Neural cell (in vitro differentiated cells): ENCODE measurements at regions not wholly inside any gene's neighbourhood (a gene's known extent, or its start where the extent isn't known, plus 50 kb on each side); places are given as distances from the start of the nearest gene placed in this dataset.

Experiments
- H2AFZ ChIP-seq: fragments of 200-600, 300-800 bp; sonication (generic), shearing (Covaris generic); 2 replicates; pipeline ENCODE4 v1.6.0; 2014; ENCODE audit warnings: low read depth, mild to moderate bottlenecking, antibody characterized with exemption, low read length, moderate library complexity
- H3F3A ChIP-seq: fragments of 200-600 bp; shearing (Covaris generic); 2 replicates; pipeline ENCODE4 v1.6.1; 2016; ENCODE audit warnings: mild to moderate bottlenecking, moderate library complexity, mixed read lengths, antibody characterized with exemption, low read length; ENCODE audit not compliant: insufficient read depth, poor library complexity, severe bottlenecking
- H3K27ac ChIP-seq: fragments of 200-600, 300-800 bp; sonication (generic), shearing (Covaris generic); 2 replicates; pipeline ENCODE4 v1.5.1; 2014; ENCODE audit warnings: mild to moderate bottlenecking, low read length, moderate library complexity
- H3K27me3 ChIP-seq: fragments of 300-800, 200-600 bp; sonication (generic), shearing (Covaris generic); 2 replicates; pipeline ENCODE4 v1.6.0; 2014; ENCODE audit warnings: mild to moderate bottlenecking, low read depth, low read length, moderate library complexity; ENCODE audit not compliant: insufficient read depth
- H3K36me3 ChIP-seq: fragments of 300-800, 200-600 bp; sonication (generic), shearing (Covaris generic); 2 replicates; pipeline ENCODE4 v1.5.1; 2014; ENCODE audit warnings: mild to moderate bottlenecking, antibody characterized with exemption, low read length, moderate library complexity; ENCODE audit not compliant: insufficient read depth
- H3K4me2 ChIP-seq: fragments of 300-800, 200-600 bp; sonication (generic), shearing (Covaris generic); 2 replicates; pipeline ENCODE4 v1.6.0; 2014; ENCODE audit warnings: mild to moderate bottlenecking, low read length
- H3K4me3 ChIP-seq: fragments of 300-800, 200-600 bp; sonication (generic), shearing (Covaris generic); 2 replicates; pipeline ENCODE4 v1.5.1; 2014; ENCODE audit warnings: mild to moderate bottlenecking, low read length, moderate library complexity
- H3K79me2 ChIP-seq: fragments of 200-600 bp; shearing (Covaris generic); replicated peaks from 2 replicates; pipeline ENCODE4 v1.6.0; 2014; ENCODE audit warnings: mild to moderate bottlenecking, low read length, moderate library complexity; ENCODE audit not compliant: insufficient read depth
- H3K9ac ChIP-seq: fragments of 300-800, 200-600 bp; sonication (generic), shearing (Covaris generic); 2 replicates; pipeline ENCODE4 v1.6.1; 2016; ENCODE audit warnings: mild to moderate bottlenecking, low read length, mixed read lengths
- H3K9me2 ChIP-seq: fragments of 200-600 bp; shearing (Covaris generic); 2 replicates; pipeline ENCODE4 v1.6.1; 2016; ENCODE audit warnings: mild to moderate bottlenecking, low read length, mixed read lengths; ENCODE audit not compliant: insufficient read depth
- H3K9me3 ChIP-seq: fragments of 200-600, 300-800 bp; sonication (generic), shearing (Covaris generic); 2 replicates; pipeline ENCODE4 v1.6.1; 2016; ENCODE audit warnings: mild to moderate bottlenecking, mixed run types, low read length, moderate library complexity, mixed read lengths
- H4K20me1 ChIP-seq: fragments of 200-600 bp; shearing (Covaris generic); 2 replicates; pipeline ENCODE4 v1.6.1; 2016; ENCODE audit warnings: mild to moderate bottlenecking, mixed run types; ENCODE audit not compliant: insufficient read depth
- EP300 ChIP-seq: fragments of 450-650 bp; conservative IDR thresholded peaks from 2 replicates; pipeline ENCODE4 v1.6.1; 2014; ENCODE audit warnings: antibody characterized with exemption, mild to moderate bottlenecking, moderate library complexity; ENCODE audit not compliant: poor library complexity, severe bottlenecking
- EZH2 ChIP-seq: fragments of 200-600, 300-800 bp; shearing (Covaris generic), sonication (generic); IDR thresholded peaks from 2 replicates; pipeline ENCODE4 v1.6.1; 2014; ENCODE audit warnings: antibody characterized with exemption, low read length, borderline replicate concordance, mild to moderate bottlenecking; ENCODE audit not compliant: insufficient read depth, poor library complexity, severe bottlenecking
- MXI1 ChIP-seq: fragments of 450-650 bp; conservative IDR thresholded peaks from 2 replicates; pipeline ENCODE4 v1.6.1; 2014; ENCODE audit warnings: antibody characterized with exemption, mild to moderate bottlenecking; ENCODE audit not compliant: poor library complexity, severe bottlenecking
- POLR2AphosphoS5 ChIP-seq: IDR thresholded peaks from 2 replicates; pipeline ENCODE4 v1.6.1; 2012
- RAD21 ChIP-seq: fragments of 450-650 bp; conservative IDR thresholded peaks from 2 replicates; pipeline ENCODE4 v1.6.1; 2014; ENCODE audit warnings: antibody characterized with exemption, mild to moderate bottlenecking, moderate library complexity
- SMC3 ChIP-seq: fragments of 450-650 bp; conservative IDR thresholded peaks from 2 replicates; pipeline ENCODE4 v1.6.1; 2014; ENCODE audit warnings: antibody characterized with exemption, mild to moderate bottlenecking, moderate library complexity; ENCODE audit not compliant: poor library complexity
- TAF1 ChIP-seq: IDR thresholded peaks from 2 replicates; pipeline ENCODE4 v1.6.1; 2012; ENCODE audit warnings: low read depth
- TF ChIP-seq, protein P1 (sequence below): IDR thresholded peaks from 2 replicates; pipeline ENCODE4 v1.6.1; 2012; ENCODE audit warnings: borderline replicate concordance
- TF ChIP-seq, protein P2 (sequence below): fragments of 450-650 bp; IDR thresholded peaks from 2 replicates; pipeline ENCODE4 v1.5.1; 2014; ENCODE audit warnings: antibody characterized with exemption, mild to moderate bottlenecking, moderate library complexity; ENCODE audit not compliant: poor library complexity, severe bottlenecking

DNA sequence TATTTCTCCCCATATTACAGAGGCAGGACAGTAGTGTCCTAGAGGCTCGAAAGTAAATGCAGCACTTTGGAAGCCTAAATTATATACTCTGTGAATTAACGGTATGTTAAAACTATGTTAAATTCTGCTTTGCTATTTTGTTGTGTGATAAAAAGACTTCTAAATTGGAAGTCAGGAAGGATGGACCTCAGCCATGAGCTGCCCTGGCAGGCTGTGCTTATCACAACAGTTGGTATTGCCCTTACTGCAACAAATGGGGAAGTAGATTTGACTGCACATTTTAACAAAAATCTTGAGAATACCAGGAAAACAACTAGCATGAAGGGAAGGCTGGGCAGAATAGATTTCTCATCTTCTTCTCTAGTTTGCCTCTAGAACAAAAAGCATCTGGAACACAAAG, 706.6 kb downstream of the SI start:
- no peak overlapping the region for H3K27ac ChIP-seq
- H3K9me2 ChIP-seq = no peaks in the 10 kb centered on the region
- TF ChIP-seq EZH2 (no peak), POLR2AphosphoS5 (no peak), SMC3 (no peak), EP300 (no peak), RAD21 (no peak)
- TF ChIP-seq, protein P1, sequence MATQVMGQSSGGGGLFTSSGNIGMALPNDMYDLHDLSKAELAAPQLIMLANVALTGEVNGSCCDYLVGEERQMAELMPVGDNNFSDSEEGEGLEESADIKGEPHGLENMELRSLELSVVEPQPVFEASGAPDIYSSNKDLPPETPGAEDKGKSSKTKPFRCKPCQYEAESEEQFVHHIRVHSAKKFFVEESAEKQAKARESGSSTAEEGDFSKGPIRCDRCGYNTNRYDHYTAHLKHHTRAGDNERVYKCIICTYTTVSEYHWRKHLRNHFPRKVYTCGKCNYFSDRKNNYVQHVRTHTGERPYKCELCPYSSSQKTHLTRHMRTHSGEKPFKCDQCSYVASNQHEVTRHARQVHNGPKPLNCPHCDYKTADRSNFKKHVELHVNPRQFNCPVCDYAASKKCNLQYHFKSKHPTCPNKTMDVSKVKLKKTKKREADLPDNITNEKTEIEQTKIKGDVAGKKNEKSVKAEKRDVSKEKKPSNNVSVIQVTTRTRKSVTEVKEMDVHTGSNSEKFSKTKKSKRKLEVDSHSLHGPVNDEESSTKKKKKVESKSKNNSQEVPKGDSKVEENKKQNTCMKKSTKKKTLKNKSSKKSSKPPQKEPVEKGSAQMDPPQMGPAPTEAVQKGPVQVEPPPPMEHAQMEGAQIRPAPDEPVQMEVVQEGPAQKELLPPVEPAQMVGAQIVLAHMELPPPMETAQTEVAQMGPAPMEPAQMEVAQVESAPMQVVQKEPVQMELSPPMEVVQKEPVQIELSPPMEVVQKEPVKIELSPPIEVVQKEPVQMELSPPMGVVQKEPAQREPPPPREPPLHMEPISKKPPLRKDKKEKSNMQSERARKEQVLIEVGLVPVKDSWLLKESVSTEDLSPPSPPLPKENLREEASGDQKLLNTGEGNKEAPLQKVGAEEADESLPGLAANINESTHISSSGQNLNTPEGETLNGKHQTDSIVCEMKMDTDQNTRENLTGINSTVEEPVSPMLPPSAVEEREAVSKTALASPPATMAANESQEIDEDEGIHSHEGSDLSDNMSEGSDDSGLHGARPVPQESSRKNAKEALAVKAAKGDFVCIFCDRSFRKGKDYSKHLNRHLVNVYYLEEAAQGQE = no peak

DNA sequence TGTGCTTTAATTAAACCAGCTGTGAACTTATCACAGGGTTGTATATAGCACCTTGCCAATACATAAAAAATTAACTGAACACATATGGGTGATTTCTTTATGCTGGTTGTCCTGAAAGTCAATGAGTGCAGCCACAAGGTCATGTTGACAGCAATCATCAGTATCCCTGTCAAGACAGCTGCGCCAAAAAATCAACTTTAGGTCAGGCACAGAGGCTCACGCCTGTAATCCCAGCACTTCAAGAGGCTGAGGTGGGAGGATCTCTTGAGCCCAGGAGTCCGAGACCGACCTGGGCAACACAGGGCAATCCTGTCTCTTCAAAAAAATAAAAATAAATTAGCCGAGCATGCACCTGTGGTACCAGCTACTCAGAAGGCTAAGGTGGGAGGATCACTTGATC, 707.3 kb downstream of the SI start:
- Histone ChIP-seq H3K9ac (no peak overlapping the region), H3K9me3 (no peaks in the 10 kb centered on the region), H3K36me3 (no peaks in the 10 kb centered on the region), H3K27ac (no peak overlapping the region), H3K79me2 (no peaks in the 10 kb centered on the region), H3K9me2 (no peaks in the 10 kb centered on the region), H4K20me1 (no peaks in the 10 kb centered on the region), H3K4me3 (no peak overlapping the region), H3K27me3 (no peaks in the 10 kb centered on the region), H3K4me2 (no peak overlapping the region), H2AFZ (no peak overlapping the region), H3F3A (no peaks in the 10 kb centered on the region)
- TF ChIP-seq, protein P1 = no peak
- no peak for TF ChIP-seq MXI1
- TF ChIP-seq, protein P2, sequence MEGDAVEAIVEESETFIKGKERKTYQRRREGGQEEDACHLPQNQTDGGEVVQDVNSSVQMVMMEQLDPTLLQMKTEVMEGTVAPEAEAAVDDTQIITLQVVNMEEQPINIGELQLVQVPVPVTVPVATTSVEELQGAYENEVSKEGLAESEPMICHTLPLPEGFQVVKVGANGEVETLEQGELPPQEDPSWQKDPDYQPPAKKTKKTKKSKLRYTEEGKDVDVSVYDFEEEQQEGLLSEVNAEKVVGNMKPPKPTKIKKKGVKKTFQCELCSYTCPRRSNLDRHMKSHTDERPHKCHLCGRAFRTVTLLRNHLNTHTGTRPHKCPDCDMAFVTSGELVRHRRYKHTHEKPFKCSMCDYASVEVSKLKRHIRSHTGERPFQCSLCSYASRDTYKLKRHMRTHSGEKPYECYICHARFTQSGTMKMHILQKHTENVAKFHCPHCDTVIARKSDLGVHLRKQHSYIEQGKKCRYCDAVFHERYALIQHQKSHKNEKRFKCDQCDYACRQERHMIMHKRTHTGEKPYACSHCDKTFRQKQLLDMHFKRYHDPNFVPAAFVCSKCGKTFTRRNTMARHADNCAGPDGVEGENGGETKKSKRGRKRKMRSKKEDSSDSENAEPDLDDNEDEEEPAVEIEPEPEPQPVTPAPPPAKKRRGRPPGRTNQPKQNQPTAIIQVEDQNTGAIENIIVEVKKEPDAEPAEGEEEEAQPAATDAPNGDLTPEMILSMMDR = no peak
- TF ChIP-seq EZH2 = no peak
- TF ChIP-seq POLR2AphosphoS5 = no peak
- TF ChIP-seq EP300 = no peak
- no peak for TF ChIP-seq TAF1
- TF ChIP-seq RAD21 = no peak
- no peak for TF ChIP-seq SMC3

More for the DNA sequence above, 706.6 kb downstream of the SI start:
- H4K20me1 ChIP-seq = no peaks in the 10 kb centered on the region
- no peak overlapping the region for H2AFZ ChIP-seq
- no peak overlapping the region for H3K9ac ChIP-seq
- no peaks in the 10 kb centered on the region for H3K9me3 ChIP-seq
- H3K79me2 ChIP-seq = no peaks in the 10 kb centered on the region
- H3K27me3 ChIP-seq = no peaks in the 10 kb centered on the region
- no peak overlapping the region for H3K4me2 ChIP-seq
- no peak overlapping the region for H3K4me3 ChIP-seq
- H3F3A ChIP-seq = no peaks in the 10 kb centered on the region
- no peaks in the 10 kb centered on the region for H3K36me3 ChIP-seq
